ENCODE measurements at regions not wholly inside any gene's neighbourhood (a gene's known extent, or its start where the extent isn't known, plus 50 kb on each side); places are given as distances from the start of the nearest gene placed in this dataset.

DNA sequence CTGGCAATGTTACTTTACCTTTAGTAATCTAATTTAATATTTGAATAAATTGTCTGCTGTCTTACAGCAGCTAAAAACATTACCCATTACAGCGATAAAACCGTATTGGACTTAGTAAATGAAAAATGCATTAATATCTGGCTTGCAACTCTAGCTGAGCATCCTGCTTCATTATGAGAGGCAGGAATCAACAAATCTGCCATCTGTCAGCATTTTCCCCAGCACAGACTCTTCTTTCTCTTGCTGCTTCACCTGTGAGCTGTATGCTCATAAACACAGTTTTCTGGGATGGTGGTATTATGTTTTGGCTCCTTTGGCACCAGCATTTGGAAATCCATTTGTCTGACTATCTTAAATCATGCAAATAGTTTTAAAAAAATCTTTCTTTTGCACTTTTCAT, 487.1 kb downstream of the KCNT2 start:
- TF ChIP-seq GATA2 (IDR thresholded peaks at IDR 0.05; ENCODE audit: low read depth, low read length), result no peak
- no peak for TF ChIP-seq GATA3 (IDR thresholded peaks at IDR 0.05; ENCODE audit: low read depth, low read length)
